ENCODE measurements at regions not wholly inside any gene's neighbourhood (a gene's known extent, or its start where the extent isn't known, plus 50 kb on each side); places are given as distances from the start of the nearest gene placed in this dataset.

DNA sequence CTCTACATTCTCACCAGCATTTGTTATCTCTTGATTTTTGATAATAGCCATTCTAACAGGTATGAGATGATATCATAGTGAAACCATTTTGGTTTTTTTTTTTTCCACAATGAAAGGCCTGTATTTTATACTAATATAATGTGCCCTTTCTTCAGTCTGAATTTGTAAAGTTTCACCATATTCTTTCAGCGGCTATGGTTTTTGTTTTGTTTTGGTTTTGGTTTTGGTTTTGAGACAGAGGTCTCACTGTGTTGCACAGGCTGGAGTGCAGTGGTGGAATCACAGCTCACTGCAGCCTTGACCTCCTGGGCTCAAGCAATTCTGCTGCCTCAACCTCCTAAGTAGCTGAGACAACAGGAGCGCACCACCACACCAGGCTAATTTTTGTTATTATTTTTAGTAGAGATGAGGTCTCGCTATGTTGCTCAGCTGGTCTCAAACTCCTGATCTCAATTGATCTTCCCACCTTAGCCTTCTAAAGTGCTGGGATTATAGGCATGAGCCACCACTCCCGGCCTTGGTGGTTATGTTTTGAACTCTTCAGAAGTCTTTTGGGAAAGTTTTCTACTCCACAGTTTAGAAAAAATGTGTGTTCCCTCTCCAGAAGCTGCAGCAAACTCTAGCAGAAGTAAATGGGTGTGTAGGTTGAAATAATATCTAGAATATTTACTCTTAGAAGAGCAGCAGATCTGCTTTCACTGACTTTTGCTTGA lies 110.2 kb upstream of the UMPS start:
- Histone ChIP-seq H3K36me3 (ENCODE audit: control insufficient read depth, insufficient read depth, low read length) (no peaks in the 10 kb centered on the region), H3K4me2 (ENCODE audit: low read length) (no peak overlapping the region), H3K4me3 (ENCODE audit: low read depth, low read length) (no peak overlapping the region), H3K9me3 (ENCODE audit: control insufficient read depth, low read length) (no peaks in the 10 kb centered on the region), H2AFZ (no peak overlapping the region), H3K27me3 (ENCODE audit: control insufficient read depth, insufficient read depth, low read length) (no peaks in the 10 kb centered on the region), H3K27ac (no peak overlapping the region), H3K79me2 (no peaks in the 10 kb centered on the region), H3K4me1 (peaks cover 7% of the 10 kb centered on the region), H3K9ac (no peak overlapping the region)
- TF ChIP-seq, protein P1, sequence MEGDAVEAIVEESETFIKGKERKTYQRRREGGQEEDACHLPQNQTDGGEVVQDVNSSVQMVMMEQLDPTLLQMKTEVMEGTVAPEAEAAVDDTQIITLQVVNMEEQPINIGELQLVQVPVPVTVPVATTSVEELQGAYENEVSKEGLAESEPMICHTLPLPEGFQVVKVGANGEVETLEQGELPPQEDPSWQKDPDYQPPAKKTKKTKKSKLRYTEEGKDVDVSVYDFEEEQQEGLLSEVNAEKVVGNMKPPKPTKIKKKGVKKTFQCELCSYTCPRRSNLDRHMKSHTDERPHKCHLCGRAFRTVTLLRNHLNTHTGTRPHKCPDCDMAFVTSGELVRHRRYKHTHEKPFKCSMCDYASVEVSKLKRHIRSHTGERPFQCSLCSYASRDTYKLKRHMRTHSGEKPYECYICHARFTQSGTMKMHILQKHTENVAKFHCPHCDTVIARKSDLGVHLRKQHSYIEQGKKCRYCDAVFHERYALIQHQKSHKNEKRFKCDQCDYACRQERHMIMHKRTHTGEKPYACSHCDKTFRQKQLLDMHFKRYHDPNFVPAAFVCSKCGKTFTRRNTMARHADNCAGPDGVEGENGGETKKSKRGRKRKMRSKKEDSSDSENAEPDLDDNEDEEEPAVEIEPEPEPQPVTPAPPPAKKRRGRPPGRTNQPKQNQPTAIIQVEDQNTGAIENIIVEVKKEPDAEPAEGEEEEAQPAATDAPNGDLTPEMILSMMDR (IDR thresholded peaks at IDR 0.05), result no peak

DNA sequence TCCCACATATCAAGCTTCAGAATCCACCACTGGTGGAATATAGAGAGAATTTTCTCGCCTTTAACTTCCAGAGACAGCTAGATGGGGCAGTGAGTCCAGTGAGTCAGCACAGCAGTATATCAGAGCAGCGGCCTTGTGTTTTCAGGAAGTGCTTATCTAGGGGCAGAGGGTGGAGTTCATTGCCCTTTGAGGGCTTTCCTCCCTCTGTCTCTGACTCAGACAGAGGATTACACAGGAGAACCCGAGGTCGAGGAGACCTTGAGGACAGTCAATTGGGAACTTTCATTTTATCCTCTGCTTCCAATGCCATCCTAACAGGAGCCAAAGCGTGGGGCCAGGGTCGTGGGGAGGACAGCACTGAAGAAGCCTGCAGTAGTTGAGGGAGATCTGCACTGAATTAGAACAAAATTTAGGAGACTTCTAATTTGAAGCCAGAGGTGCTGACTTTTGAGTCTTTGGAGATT lies 109.6 kb upstream of the UMPS start:
- TF ChIP-seq, protein P1 (IDR thresholded peaks at IDR 0.05), result no peak
- no peak overlapping the region for H3K4me3 ChIP-seq (ENCODE audit: low read depth, low read length)
- H3K4me2 ChIP-seq (ENCODE audit: low read length), result no peak overlapping the region
- H3K9ac ChIP-seq, result no peak overlapping the region
- no peaks in the 10 kb centered on the region for H3K9me3 ChIP-seq (ENCODE audit: control insufficient read depth, low read length)
- H3K27ac ChIP-seq, result no peak overlapping the region
- H3K4me1 ChIP-seq, result peaks cover 7% of the 10 kb centered on the region
- peak overlapping the region; percentile 28 for H2AFZ ChIP-seq
- H3K36me3 ChIP-seq (ENCODE audit: control insufficient read depth, insufficient read depth, low read length), result no peaks in the 10 kb centered on the region
- no peaks in the 10 kb centered on the region for H3K27me3 ChIP-seq (ENCODE audit: control insufficient read depth, insufficient read depth, low read length)
- H3K79me2 ChIP-seq, result no peaks in the 10 kb centered on the region

DNA sequence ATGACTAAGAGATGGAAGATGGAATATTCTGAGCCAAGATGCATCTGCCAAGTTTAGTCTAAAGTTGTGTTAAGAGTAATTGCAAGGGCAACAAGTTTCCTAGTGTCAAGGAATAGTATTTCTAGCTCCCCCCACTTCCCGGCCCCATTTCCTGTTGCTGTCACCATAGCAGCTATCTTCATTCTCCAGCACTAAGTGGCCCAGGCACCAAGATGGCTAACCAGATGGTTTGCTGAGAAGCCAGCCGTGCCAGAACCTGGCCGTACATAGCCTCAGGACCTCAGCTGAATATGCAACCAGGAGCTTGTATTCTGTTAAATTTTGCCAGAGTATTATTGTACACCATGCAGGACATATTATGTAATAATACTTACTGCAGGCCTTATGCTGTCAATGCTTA lies 108.8 kb upstream of the UMPS start:
- TF ChIP-seq, protein P1 (IDR thresholded peaks at IDR 0.05), result no peak
- Histone ChIP-seq H3K27ac (no peak overlapping the region), H3K4me1 (peaks cover 7% of the 10 kb centered on the region), H3K9ac (no peak overlapping the region), H3K4me2 (ENCODE audit: low read length) (no peak overlapping the region), H3K9me3 (ENCODE audit: control insufficient read depth, low read length) (no peaks in the 10 kb centered on the region), H3K27me3 (ENCODE audit: control insufficient read depth, insufficient read depth, low read length) (no peaks in the 10 kb centered on the region), H3K79me2 (no peaks in the 10 kb centered on the region), H3K4me3 (ENCODE audit: low read depth, low read length) (no peak overlapping the region), H2AFZ (no peak overlapping the region), H3K36me3 (ENCODE audit: control insufficient read depth, insufficient read depth, low read length) (no peaks in the 10 kb centered on the region)

DNA sequence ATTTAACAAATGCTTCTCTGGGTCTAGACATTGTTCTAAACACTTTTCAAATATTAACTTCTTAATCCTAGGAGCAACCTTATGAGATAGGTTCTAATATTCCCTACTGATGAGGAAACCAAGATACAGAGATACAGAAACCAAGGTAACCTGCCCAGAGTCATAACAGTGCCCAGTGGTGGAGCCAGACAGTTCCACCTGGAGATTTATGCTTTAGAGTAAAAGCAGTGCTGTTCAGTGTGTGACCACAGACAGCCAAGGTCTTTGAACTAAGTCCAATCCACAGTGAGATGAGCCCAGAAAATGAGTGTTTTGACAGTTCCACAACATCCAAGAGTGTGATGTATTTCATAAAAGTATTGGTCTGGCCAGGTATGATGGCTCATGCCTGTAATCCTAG lies 105.2 kb upstream of the UMPS start:
- no peaks in the 10 kb centered on the region for H3K9me3 ChIP-seq (ENCODE audit: control insufficient read depth, low read length)
- no peak overlapping the region for H2AFZ ChIP-seq
- H3K4me1 ChIP-seq, result peaks cover 12% of the 10 kb centered on the region
- H3K79me2 ChIP-seq, result no peaks in the 10 kb centered on the region
- TF ChIP-seq, protein P1 (IDR thresholded peaks at IDR 0.05), result no peak
- no peak overlapping the region for H3K4me2 ChIP-seq (ENCODE audit: low read length)
- no peaks in the 10 kb centered on the region for H3K27me3 ChIP-seq (ENCODE audit: control insufficient read depth, insufficient read depth, low read length)
- H3K4me3 ChIP-seq (ENCODE audit: low read depth, low read length), result no peak overlapping the region
- H3K36me3 ChIP-seq (ENCODE audit: control insufficient read depth, insufficient read depth, low read length), result no peaks in the 10 kb centered on the region
- H3K9ac ChIP-seq, result no peak overlapping the region
- H3K27ac ChIP-seq, result no peak overlapping the region

DNA sequence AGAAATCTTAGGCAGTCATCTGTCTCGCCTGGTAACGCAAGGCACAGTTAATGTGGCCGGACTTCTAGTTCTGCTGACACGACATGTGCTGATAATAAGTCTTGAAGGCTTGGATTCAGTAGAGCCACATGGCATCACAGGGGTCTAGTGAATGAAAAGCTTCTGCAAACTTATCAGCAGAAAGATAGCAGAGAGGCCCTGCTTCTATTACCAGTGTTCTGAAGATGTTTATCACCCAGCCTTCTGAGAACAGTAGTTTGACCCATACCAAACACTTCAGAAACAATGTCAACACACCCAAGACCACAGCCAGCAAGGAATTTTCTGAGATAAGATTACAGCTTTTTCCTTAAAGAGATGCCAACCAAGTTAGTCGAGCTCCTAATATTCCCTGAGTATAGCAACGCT lies 102.7 kb upstream of the UMPS start:
- H3K27me3 ChIP-seq (ENCODE audit: control insufficient read depth, insufficient read depth, low read length), result no peaks in the 10 kb centered on the region
- H3K4me2 ChIP-seq (ENCODE audit: low read length), result peak overlapping the region; percentile 27
- TF ChIP-seq, protein P1 (IDR thresholded peaks at IDR 0.05), result no peak
- no peak overlapping the region for H3K4me3 ChIP-seq (ENCODE audit: low read depth, low read length)
- no peak overlapping the region for H3K9ac ChIP-seq
- no peaks in the 10 kb centered on the region for H3K79me2 ChIP-seq
- no peak overlapping the region for H2AFZ ChIP-seq
- no peaks in the 10 kb centered on the region for H3K9me3 ChIP-seq (ENCODE audit: control insufficient read depth, low read length)
- H3K27ac ChIP-seq, result peak overlapping the region; percentile 12
- H3K36me3 ChIP-seq (ENCODE audit: control insufficient read depth, insufficient read depth, low read length), result no peaks in the 10 kb centered on the region
- peaks cover 7% of the 10 kb centered on the region for H3K4me1 ChIP-seq

Measured in parathyroid adenoma (tissue), 2 donors.